Mucosa of descending colon (tissue), 3 donors: ENCODE measurements at regions not wholly inside any gene's neighbourhood (a gene's known extent, or its start where the extent isn't known, plus 50 kb on each side); places are given as distances from the start of the nearest gene placed in this dataset.
A peak's percentile ranks its signal among the peaks of the same experiment; 100 is the strongest.

Source experiments
- ATAC-seq: fragments of 200-7000 bp; cut with Tn5 transposase; one replicate; pipeline ENCODE4 v1.9.1; 2020; ENCODE audit warnings: mild to moderate bottlenecking, moderate library complexity
- DNase-seq, 3 donors: peaks; one replicate each; pipeline ENCODE4 v3.0.0-alpha.2; 2020
- H3K36me3 ChIP-seq: fragments of 200-600 bp; one replicate; pipeline ENCODE4 v1.8.0; 2021; ENCODE audit warnings: low read depth, mild to moderate bottlenecking
- H3K4me1 ChIP-seq: fragments of 200-600 bp; one replicate; pipeline ENCODE4 v1.8.0; 2021; ENCODE audit warnings: low read depth, mild to moderate bottlenecking
- H3K4me3 ChIP-seq: fragments of 200-600 bp; one replicate; pipeline ENCODE4 v1.8.0; 2021; ENCODE audit warnings: mild to moderate bottlenecking
- H3K9me3 ChIP-seq: fragments of 200-600 bp; one replicate; pipeline ENCODE4 v1.8.0; 2021; ENCODE audit warnings: mild to moderate bottlenecking
- intact Hi-C, 2 donors: fragments of 100-400 bp; cut with DNase I in 1 of 2; cut with micrococcal nuclease in 1 of 2; formaldehyde crosslinking; loops; one replicate each; pipeline versions ENCODE4 v1.11.0 to v1.11.1; 2022; cut with DNase I, micrococcal nuclease
- TF ChIP-seq, protein P1 (sequence below): fragments of 200-600 bp; IDR thresholded peaks from one replicate; pipeline ENCODE4 v1.8.0; 2022; ENCODE audit warnings: antibody characterized with exemption, mild to moderate bottlenecking
- donor health status: DM: no; HTN: no; CAD: no; lungs with moderate emphysema.
- donor health status: DM: no; HTN: no; CAD: no.
- donor health status: DM: no; HTN: yes; CAD: no.

DNA sequence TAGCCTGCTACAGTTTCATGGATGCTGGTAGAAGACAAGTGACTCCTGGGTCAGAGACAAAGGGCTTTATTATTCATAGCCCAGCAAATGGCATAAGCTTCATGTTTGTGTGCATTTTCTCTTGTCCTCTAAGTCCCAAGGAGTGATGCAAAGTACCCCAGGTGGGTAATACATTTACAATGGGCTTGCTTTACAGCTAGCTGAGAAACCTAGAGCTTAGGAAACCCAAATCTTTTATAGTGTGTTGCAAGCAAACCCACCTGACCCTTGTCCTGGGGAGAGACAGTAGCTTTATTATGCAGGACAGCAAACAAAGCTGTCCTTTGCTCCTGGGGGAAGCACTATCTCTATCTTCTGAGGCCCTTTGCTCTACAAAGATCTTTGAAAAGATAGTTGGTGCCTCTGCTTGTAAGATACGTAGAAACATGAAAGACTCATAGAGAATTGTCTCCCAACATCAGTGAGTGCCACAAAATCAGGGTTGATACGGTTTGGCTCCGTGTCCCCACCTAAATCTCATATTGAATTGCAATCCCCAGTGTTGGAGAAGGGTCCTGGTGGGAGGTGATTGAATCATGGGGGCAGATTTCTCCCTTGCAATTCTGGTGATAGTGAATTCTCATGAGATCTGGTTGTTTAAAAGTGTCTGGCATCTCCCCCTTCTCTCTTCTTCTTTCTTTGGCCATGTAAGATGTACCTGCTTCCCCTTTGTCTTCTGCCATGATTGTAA lies 315.8 kb upstream of the USP24 start:
- no peak for DNase-seq

DNA sequence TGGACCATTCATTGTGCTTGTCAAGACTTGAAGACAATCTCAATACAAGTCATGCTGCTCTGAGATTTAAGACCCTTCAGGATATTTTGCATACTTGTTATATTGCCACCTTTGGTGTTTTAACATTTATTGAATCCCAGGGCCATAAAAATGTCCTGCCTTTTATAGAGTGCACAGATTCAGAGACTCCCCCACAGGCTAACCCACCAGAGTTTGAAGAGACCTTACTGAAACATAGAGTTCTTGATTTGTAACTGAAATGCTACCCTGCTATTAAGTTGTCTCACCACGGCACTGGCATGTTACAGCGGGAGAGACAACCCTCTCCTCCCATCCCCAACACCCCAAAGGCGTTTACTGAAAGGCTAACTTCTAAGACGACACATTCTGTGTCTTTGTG lies 313.9 kb upstream of the USP24 start:
- H3K4me1 ChIP-seq, result peaks cover 3% of the 10 kb centered on the region
- ATAC-seq (no peak), DNase-seq (no peak)
- intact Hi-C loops, result no loop called here
- H3K4me3 ChIP-seq, result no peak overlapping the region
- TF ChIP-seq, protein P1, sequence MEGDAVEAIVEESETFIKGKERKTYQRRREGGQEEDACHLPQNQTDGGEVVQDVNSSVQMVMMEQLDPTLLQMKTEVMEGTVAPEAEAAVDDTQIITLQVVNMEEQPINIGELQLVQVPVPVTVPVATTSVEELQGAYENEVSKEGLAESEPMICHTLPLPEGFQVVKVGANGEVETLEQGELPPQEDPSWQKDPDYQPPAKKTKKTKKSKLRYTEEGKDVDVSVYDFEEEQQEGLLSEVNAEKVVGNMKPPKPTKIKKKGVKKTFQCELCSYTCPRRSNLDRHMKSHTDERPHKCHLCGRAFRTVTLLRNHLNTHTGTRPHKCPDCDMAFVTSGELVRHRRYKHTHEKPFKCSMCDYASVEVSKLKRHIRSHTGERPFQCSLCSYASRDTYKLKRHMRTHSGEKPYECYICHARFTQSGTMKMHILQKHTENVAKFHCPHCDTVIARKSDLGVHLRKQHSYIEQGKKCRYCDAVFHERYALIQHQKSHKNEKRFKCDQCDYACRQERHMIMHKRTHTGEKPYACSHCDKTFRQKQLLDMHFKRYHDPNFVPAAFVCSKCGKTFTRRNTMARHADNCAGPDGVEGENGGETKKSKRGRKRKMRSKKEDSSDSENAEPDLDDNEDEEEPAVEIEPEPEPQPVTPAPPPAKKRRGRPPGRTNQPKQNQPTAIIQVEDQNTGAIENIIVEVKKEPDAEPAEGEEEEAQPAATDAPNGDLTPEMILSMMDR, result no peak
- H3K9me3 ChIP-seq, result no peaks in the 10 kb centered on the region
- H3K36me3 ChIP-seq, result no peaks in the 10 kb centered on the region

More for the DNA sequence above, 315.8 kb upstream of the USP24 start:
- TF ChIP-seq, protein P1, result no peak
- ATAC-seq, result no peak
- no peaks in the 10 kb centered on the region for H3K36me3 ChIP-seq
- H3K4me1 ChIP-seq, result peaks cover 3% of the 10 kb centered on the region
- no peaks in the 10 kb centered on the region for H3K9me3 ChIP-seq
- no peak overlapping the region for H3K4me3 ChIP-seq
- intact Hi-C loops, result no loop called here

DNA sequence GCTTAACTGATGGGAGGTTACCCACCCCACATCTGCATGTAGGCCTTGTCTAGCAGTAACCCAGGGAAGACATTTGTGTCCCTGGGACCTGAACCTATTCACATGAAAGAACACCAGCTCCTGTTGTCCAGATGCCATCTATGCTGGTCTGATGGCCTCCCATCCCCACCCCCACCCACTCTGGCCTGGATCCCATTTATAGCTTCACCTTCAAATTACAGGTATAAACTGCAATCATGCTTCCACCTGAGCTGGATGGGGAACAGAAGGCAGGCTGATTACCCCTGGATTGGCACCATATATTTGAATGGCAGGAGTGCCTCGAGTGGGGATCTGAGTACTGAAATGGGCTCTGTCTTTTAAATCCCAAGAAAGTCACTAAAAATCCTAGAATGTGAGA lies 312.7 kb upstream of the USP24 start:
- H3K4me3 ChIP-seq, result no peak overlapping the region
- intact Hi-C loops, result no loop called here
- peaks cover 9% of the 10 kb centered on the region for H3K4me1 ChIP-seq
- ATAC-seq (no peak), DNase-seq (peak in 1 of 3 donors; percentile 66)
- TF ChIP-seq, protein P1, result no peak
- H3K9me3 ChIP-seq, result no peaks in the 10 kb centered on the region
- no peaks in the 10 kb centered on the region for H3K36me3 ChIP-seq

DNA sequence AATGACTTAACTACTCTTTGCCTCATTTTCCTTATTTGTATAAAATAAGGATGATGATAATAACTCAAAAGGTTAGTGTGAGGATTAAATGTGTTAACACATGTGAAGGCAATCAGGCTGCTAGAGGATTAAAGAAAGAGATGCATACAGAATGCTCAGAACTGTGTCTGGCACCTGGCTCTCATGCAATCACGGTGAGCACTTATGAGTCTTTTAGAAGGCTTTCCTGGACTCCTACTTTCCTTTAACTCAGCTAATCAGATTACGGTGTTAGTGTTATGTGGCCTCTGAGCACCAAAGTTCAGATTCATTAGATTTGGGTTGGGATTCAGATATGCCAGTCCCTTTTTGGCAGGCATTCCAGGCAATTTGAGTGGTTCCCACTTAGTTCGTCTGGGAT lies 311.6 kb upstream of the USP24 start:
- H3K4me1 ChIP-seq, result peaks cover 9% of the 10 kb centered on the region
- intact Hi-C loops, result no loop called here
- TF ChIP-seq, protein P1, result no peak
- H3K9me3 ChIP-seq, result no peaks in the 10 kb centered on the region
- no peak for ATAC-seq
- H3K36me3 ChIP-seq, result no peaks in the 10 kb centered on the region
- H3K4me3 ChIP-seq, result no peak overlapping the region
- no peak for DNase-seq

DNA sequence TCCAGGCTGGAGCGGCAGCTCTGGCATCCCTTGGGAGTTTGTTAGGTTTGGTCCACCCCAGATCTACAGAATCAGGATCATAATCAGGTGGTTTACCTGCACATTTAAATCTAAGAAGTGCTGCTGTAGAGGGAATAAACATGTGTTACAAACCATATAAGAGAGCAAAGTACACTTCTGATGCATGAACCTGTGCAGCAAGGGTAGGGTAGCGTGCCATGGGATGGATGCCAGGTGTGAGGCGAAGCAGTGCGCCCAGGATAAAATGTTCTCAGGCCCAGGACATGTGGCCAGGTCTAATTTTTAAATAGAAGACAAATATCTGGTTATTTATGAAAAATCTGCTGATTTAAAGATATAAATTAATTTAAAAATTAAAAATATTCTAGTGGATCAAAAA lies 308.8 kb upstream of the USP24 start:
- Histone ChIP-seq H3K4me1 (peaks cover 9% of the 10 kb centered on the region), H3K4me3 (no peak overlapping the region), H3K9me3 (no peaks in the 10 kb centered on the region), H3K36me3 (no peaks in the 10 kb centered on the region)
- TF ChIP-seq, protein P1, result no peak
- intact Hi-C loops, result no loop called here
- DNase-seq (peak; percentile 70 to 85 (median 83)), ATAC-seq (peak; percentile 96)
